Breast epithelium (tissue), 4 donors: ENCODE measurements at regions not wholly inside any gene's neighbourhood (a gene's known extent, or its start where the extent isn't known, plus 50 kb on each side); places are given as distances from the start of the nearest gene placed in this dataset.

ENCODE experiments used
- DNase-seq, 2 donors: peaks; one replicate each; pipeline ENCODE4 v3.0.0-alpha.2; 2019; ENCODE audit warnings: low spot score in 2 of 2
- H3K27ac ChIP-seq, 2 donors: fragments of 200-600 bp; sonication (generic) in 1 of 2; one replicate each; pipeline ENCODE4 v1.5.1; 2016 to 2019; ENCODE audit warnings: mild to moderate bottlenecking in 1 of 2
- H3K27me3 ChIP-seq, 2 donors: fragments of 200-600 bp; sonication (generic) in 1 of 2; one replicate each; pipeline versions ENCODE4 v1.5.1 to v1.6.0; 2017 to 2019; ENCODE audit warnings: control low read depth in 1 of 2, mild to moderate bottlenecking in 1 of 2
- H3K36me3 ChIP-seq: fragments of 200-600 bp; one replicate; pipeline ENCODE4 v1.5.1; 2019
- H3K4me1 ChIP-seq, 2 donors: fragments of 200-600 bp; sonication (generic); one replicate each; pipeline ENCODE4 v1.5.1; 2016 to 2019; ENCODE audit warnings: control low read depth in 1 of 2
- H3K4me3 ChIP-seq, 3 donors: fragments of 200-600 bp; sonication (generic); 1 replicate in 2 of 3; 2 replicates in 1 of 3; pipeline ENCODE4 v1.5.1; 2016 to 2019; ENCODE audit warnings: mild to moderate bottlenecking in 3 of 3, moderate library complexity in 2 of 3
- H3K9me3 ChIP-seq, 2 donors: fragments of 200-600 bp; sonication (generic) in 1 of 2; one replicate each; pipeline ENCODE4 v1.5.1; 2016 to 2019; ENCODE audit warnings: control low read depth in 1 of 2
- CTCF ChIP-seq, 3 donors: fragments of 450-650 bp; IDR thresholded peaks; one replicate each; pipeline ENCODE4 v1.5.1; 2016 to 2017; ENCODE audit warnings: antibody characterized with exemption in 3 of 3, mild to moderate bottlenecking in 3 of 3, moderate library complexity in 3 of 3
- POLR2A ChIP-seq: fragments of 450-650 bp; IDR thresholded peaks from one replicate; pipeline ENCODE4 v1.6.1; 2016; ENCODE audit warnings: antibody characterized with exemption, mild to moderate bottlenecking, moderate library complexity
- POLR2AphosphoS5 ChIP-seq, 3 donors: sonication (generic); formaldehyde crosslinking; IDR thresholded peaks; one replicate each; pipeline ENCODE4 v1.6.1; 2017; ENCODE audit warnings: antibody characterized with exemption in 3 of 3
- intact Hi-C: fragments of 100-400 bp; cut with DNase I; formaldehyde crosslinking; loops from one replicate; pipeline ENCODE4 v1.15.1; 2023; ENCODE audit warnings: low total_unique reads

- Histone ChIP-seq H3K9me3 (peaks cover 12 to 16% of the 10 kb centered on the region in 2 donors), H3K27me3 (peaks cover 0 to 27% of the 10 kb centered on the region in 2 donors), H3K27ac (no peak overlapping the region), H3K4me1 (no peaks in the 10 kb centered on the region), H3K4me3 (no peak overlapping the region), H3K36me3 (no peaks in the 10 kb centered on the region)
- TF ChIP-seq POLR2AphosphoS5 (IDR thresholded peaks at IDR 0.05) (no peak), CTCF (IDR thresholded peaks at IDR 0.05) (no peak), POLR2A (no peak)
- intact Hi-C loops, result no loop called here
- no peak for DNase-seq
Measured at GRCh38 chr2:239774933-239775622, 250.1 kb downstream of the NDUFA10 start.

- no peaks in the 10 kb centered on the region for H3K4me1 ChIP-seq
- H3K4me3 ChIP-seq, result no peak overlapping the region
- H3K27ac ChIP-seq, result no peak overlapping the region
- H3K9me3 ChIP-seq, result peaks cover 12 to 16% of the 10 kb centered on the region in 2 donors
- DNase-seq, result no peak
- no peak for TF ChIP-seq CTCF (IDR thresholded peaks at IDR 0.05)
- no peak for TF ChIP-seq POLR2A
- no peak for TF ChIP-seq POLR2AphosphoS5 (IDR thresholded peaks at IDR 0.05)
- peaks cover 0 to 27% of the 10 kb centered on the region in 2 donors for H3K27me3 ChIP-seq
- intact Hi-C loops, result no loop called here
- H3K36me3 ChIP-seq, result no peaks in the 10 kb centered on the region
Measured at GRCh38 chr2:239774142-239774462, 251.0 kb downstream of the NDUFA10 start.

GRCh38 chr2:239773228-239774141, 251.7 kb downstream of the NDUFA10 start:
- DNase-seq, result no peak

GRCh38 chr2:239772721-239773120, 252.4 kb downstream of the NDUFA10 start:
- no peak overlapping the region for H3K4me3 ChIP-seq
- no peaks in the 10 kb centered on the region for H3K4me1 ChIP-seq
- no peak for DNase-seq
- H3K27ac ChIP-seq, result no peak overlapping the region
- intact Hi-C loops, result no loop called here
- H3K27me3 ChIP-seq, result peaks cover 0 to 27% of the 10 kb centered on the region in 2 donors
- no peaks in the 10 kb centered on the region for H3K36me3 ChIP-seq
- H3K9me3 ChIP-seq, result peaks cover 12 to 16% of the 10 kb centered on the region in 2 donors
- TF ChIP-seq CTCF (IDR thresholded peaks at IDR 0.05), result no peak
- no peak for TF ChIP-seq POLR2A
- TF ChIP-seq POLR2AphosphoS5 (IDR thresholded peaks at IDR 0.05), result no peak

More at GRCh38 chr2:239773228-239774141, 251.7 kb downstream of the NDUFA10 start:
- H3K27ac ChIP-seq, result no peak overlapping the region
- intact Hi-C loops, result no loop called here
- H3K36me3 ChIP-seq, result no peaks in the 10 kb centered on the region
- no peaks in the 10 kb centered on the region for H3K4me1 ChIP-seq
- peaks cover 0 to 27% of the 10 kb centered on the region in 2 donors for H3K27me3 ChIP-seq
- TF ChIP-seq POLR2AphosphoS5 (IDR thresholded peaks at IDR 0.05) (no peak), CTCF (IDR thresholded peaks at IDR 0.05) (no peak), POLR2A (no peak)
- H3K9me3 ChIP-seq, result peaks cover 12 to 16% of the 10 kb centered on the region in 2 donors
- no peak overlapping the region for H3K4me3 ChIP-seq

GRCh38 chr2:239770246-239770639, 254.9 kb downstream of the NDUFA10 start:
- Histone ChIP-seq H3K27ac (no peak overlapping the region), H3K4me3 (no peak overlapping the region), H3K27me3 (peaks cover 0 to 22% of the 10 kb centered on the region in 2 donors), H3K9me3 (peaks cover 12 to 16% of the 10 kb centered on the region in 2 donors), H3K4me1 (no peaks in the 10 kb centered on the region), H3K36me3 (no peaks in the 10 kb centered on the region)
- peak in 1 of 2 donors; percentile 27 for DNase-seq
- intact Hi-C loops, result no loop called here
- TF ChIP-seq POLR2A, result no peak
- TF ChIP-seq POLR2AphosphoS5 (IDR thresholded peaks at IDR 0.05), result no peak
- no peak for TF ChIP-seq CTCF (IDR thresholded peaks at IDR 0.05)
